ENCODE measurements at regions not wholly inside any gene's neighbourhood (a gene's known extent, or its start where the extent isn't known, plus 50 kb on each side); places are given as distances from the start of the nearest gene placed in this dataset.

DNA sequence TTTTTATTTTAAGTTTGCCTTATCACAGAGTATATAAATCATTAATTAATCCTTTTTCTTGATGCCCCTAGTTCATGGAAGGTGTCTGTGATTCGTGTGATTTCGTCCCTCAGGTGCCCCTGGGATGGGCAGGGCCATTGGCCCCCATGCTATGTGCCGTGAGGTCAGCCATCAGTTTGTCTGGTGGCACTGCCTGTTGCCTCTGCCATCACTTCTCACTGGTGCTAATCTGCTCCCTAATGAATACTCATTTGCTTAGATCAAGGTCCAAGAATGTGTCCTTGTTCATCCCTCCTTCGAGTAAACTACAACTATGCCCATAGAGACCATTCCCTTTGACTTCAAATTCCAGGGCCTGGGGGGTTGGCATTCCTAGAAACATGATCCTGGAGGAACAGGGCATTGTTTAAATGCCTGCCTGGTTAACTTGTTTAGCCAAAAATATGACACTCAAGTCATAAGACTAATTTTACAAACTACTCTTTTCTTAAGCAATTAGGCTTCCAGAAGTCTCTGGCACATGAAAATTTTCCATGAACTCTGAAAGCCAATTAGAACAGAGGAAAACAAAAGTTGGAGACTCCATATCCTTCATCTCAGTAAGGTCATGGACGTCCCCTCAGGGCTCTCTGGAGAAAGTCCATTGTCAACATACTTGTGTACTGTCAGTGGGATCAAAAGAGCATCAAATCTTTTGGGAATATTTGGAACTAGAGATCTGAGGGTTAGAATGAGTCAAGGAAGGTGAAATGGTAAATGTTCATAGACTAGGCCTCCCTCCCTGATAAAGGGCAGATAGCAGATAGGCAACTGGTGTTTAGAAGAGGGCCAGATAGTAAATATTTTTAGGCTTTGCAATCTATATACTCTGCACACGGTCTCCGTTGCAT is 90.9 kb upstream of the PLXNC1 start:
- DNase-seq (ENCODE audit: low read depth): no peak
- TF ChIP-seq, protein P1, sequence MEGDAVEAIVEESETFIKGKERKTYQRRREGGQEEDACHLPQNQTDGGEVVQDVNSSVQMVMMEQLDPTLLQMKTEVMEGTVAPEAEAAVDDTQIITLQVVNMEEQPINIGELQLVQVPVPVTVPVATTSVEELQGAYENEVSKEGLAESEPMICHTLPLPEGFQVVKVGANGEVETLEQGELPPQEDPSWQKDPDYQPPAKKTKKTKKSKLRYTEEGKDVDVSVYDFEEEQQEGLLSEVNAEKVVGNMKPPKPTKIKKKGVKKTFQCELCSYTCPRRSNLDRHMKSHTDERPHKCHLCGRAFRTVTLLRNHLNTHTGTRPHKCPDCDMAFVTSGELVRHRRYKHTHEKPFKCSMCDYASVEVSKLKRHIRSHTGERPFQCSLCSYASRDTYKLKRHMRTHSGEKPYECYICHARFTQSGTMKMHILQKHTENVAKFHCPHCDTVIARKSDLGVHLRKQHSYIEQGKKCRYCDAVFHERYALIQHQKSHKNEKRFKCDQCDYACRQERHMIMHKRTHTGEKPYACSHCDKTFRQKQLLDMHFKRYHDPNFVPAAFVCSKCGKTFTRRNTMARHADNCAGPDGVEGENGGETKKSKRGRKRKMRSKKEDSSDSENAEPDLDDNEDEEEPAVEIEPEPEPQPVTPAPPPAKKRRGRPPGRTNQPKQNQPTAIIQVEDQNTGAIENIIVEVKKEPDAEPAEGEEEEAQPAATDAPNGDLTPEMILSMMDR (IDR thresholded peaks at IDR 0.05; ENCODE audit: low read depth, low read length, missing control alignments): no peak
- no peak overlapping the region for H3K4me3 ChIP-seq (ENCODE audit: low read depth, low read length)

DNA sequence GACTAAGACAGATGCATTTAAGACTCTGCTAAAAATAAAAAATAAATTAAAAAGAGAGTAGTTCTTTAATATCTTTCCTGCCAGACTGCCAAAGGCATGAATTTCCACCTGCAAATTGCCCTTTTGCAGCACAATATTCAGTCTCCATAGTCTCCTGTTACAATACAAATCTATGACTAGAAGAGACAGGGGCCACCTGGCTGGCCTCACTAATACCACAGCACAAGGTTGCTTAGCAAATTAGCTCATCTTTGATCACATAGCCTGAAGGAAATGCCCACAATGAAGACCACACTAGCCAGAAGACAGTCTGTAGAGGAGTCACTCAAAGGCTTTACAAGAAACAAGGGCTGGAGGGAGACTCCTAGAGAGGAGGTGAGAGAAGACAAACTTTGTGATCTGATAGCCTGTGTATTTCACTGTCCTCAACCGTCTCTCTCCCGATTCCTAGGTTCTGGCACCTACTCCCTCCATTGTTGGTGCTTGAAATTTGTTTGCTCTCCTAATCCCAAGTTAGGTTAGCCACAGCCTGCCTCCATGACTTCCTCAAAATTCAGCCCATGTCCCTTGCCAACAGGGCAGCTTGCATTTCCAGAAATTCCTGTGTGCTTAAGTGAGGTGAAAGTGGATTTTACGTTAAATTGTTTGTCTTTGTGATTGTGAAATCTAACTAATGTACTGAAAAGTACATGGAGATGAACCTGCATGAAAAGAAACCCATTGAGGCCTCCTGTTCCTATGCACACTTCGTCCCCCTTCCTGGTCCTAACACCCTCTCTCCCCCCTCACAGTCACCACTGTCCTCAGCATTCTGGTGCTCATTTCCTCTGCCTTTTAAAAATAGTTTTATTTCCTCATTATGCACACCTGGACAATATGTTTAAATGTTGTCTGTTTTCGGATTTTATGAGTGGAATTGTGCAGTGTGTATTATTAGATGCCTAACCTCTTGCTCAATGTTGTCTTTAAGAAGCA is 88.7 kb upstream of the PLXNC1 start:
- no peak for DNase-seq (ENCODE audit: low read depth)
- TF ChIP-seq, protein P1 (IDR thresholded peaks at IDR 0.05; ENCODE audit: low read depth, low read length, missing control alignments): no peak
- H3K4me3 ChIP-seq (ENCODE audit: low read depth, low read length): no peak overlapping the region

DNA sequence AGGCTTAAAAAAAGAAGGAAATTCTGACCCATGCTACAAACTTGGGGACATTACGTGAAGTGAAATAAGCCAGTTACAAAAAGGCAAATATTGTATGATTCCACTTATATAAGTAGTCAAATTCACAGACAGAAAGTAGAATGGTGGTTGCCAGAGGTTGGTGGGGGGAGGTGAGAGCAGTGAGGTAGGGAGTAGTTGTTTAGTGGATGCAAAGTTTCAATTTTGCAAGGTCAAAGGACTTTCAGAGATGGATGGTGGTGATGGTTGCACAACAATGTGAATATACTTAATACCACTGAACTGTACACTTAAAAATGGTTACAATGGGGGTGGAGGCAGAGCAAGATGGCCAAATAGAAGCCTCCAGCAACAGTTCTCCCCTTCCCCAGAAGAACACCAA is 86.2 kb upstream of the PLXNC1 start:
- H3K4me3 ChIP-seq (ENCODE audit: low read depth, low read length): no peak overlapping the region
- TF ChIP-seq, protein P1 (IDR thresholded peaks at IDR 0.05; ENCODE audit: low read depth, low read length, missing control alignments): no peak
- DNase-seq (ENCODE audit: low read depth): no peak

DNA sequence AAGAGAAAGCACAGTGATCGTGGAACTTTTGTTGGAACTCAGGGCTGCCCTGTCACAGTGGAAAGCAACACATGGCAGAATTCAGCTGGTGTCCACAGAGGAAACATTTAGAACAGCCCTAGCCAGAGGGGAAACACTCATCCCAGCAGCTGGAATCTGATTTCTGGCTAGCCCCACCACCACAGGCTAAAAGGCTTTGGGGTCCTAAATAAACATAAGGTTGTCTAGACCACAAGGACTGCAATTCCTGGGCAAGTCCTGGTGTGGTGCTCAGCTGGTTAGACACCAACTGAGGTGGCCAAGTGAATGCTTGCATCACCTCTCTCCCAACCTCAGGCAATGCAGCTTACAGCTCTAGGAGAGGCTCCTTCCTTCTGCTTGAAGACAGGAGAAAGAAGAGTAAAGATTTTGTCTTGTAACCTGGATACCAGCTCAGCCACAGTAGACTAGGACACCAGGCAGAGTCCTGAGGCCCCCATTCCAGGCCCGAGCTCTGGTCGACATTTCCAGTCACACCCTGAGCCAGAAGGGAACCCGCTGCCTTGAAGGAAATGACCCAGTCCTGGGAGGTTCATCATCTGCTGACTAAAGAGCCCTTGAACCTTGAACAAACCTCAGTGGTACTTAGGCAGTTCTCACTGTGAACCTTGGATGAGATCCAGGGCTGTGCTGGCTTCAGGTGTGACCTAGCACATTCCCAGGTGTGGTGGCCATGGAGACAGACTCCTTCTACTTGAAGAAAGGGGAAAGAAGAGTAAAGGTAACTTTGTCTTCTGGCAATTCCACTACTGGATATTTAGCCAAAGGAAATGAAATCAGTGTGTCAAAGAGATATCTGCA is 85.4 kb upstream of the PLXNC1 start:
- no peak overlapping the region for H3K4me3 ChIP-seq (ENCODE audit: low read depth, low read length)
- DNase-seq (ENCODE audit: low read depth): no peak
- TF ChIP-seq, protein P1 (IDR thresholded peaks at IDR 0.05; ENCODE audit: low read depth, low read length, missing control alignments): no peak

DNA sequence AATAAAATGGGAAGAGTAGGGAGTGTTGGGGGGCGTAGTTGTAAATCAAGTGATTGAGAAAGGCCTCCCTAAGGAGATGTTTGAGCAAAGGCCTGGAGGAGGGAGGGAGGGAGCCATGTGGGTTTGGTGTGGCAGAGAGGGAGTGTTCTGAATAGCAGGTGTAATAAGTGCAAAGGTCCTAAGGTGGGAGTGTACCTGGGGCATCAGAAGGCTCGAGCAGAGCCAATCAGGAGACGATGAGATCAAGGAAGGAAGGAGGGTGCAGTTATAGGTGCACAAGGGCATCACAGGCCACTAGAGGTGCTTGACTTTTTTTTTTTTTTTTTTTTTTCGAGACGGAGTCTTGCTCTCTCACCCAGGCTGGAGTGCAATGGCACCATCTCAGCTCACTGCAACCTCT is 77.9 kb upstream of the PLXNC1 start:
- DNase-seq (ENCODE audit: low read depth): no peak
- TF ChIP-seq, protein P1 (IDR thresholded peaks at IDR 0.05; ENCODE audit: low read depth, low read length, missing control alignments): no peak
- H3K4me3 ChIP-seq (ENCODE audit: low read depth, low read length): no peak overlapping the region

DNA sequence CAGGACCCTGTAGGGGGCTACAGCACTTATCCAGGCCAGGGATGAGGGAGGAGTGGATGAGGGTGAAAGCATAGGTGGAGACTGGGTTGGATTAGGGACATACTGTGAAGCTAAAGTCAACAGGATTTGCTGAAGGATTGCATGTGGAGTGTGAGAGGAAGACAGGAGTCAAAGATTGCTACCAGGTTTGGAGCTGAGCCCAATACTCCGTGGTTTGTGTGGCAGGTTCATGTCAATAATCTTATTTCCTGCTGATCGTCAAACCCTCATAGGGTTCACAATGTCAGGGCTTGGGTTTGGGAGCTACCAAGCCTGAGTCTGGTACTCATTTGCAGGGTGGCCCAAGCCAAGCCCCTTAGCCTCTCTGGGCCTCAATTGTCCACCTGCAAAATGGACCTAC is 77.1 kb upstream of the PLXNC1 start:
- H3K4me3 ChIP-seq (ENCODE audit: low read depth, low read length): no peak overlapping the region
- TF ChIP-seq, protein P1 (IDR thresholded peaks at IDR 0.05; ENCODE audit: low read depth, low read length, missing control alignments): no peak
- no peak for DNase-seq (ENCODE audit: low read depth)

All from GM12864 (cell line).